ENCODE measurements at regions not wholly inside any gene's neighbourhood (a gene's known extent, or its start where the extent isn't known, plus 50 kb on each side); places are given as distances from the start of the nearest gene placed in this dataset.

- no peak for DNase-seq (ENCODE audit: low read depth)
- no peak overlapping the region for H3K4me3 ChIP-seq (ENCODE audit: low read depth, low read length)
Observed at GRCh38 chr11:33630936-33631748, 69.5 kb downstream of the C11orf91 start.

GRCh38 chr11:33624083-33624482, 76.5 kb downstream of the C11orf91 start:
- no peak for DNase-seq (ENCODE audit: low read depth)
- no peak for TF ChIP-seq CTCF (conservative IDR thresholded peaks at IDR 0.05; ENCODE audit: low read depth, low read length)
- H3K4me3 ChIP-seq (ENCODE audit: low read depth, low read length), result no peak overlapping the region

More at GRCh38 chr11:33630936-33631748, 69.5 kb downstream of the C11orf91 start:
- no peak for TF ChIP-seq CTCF (conservative IDR thresholded peaks at IDR 0.05; ENCODE audit: low read depth, low read length)

GRCh38 chr11:33622806-33623205, 77.8 kb downstream of the C11orf91 start:
- TF ChIP-seq CTCF (conservative IDR thresholded peaks at IDR 0.05; ENCODE audit: low read depth, low read length), result no peak
- H3K4me3 ChIP-seq (ENCODE audit: low read depth, low read length), result no peak overlapping the region
- DNase-seq (ENCODE audit: low read depth), result no peak

GRCh38 chr11:33622186-33622585, 78.4 kb downstream of the C11orf91 start:
- H3K4me3 ChIP-seq (ENCODE audit: low read depth, low read length), result no peak overlapping the region
- DNase-seq (ENCODE audit: low read depth), result no peak
- TF ChIP-seq CTCF (conservative IDR thresholded peaks at IDR 0.05; ENCODE audit: low read depth, low read length), result no peak

- peak; percentile 26 for DNase-seq (ENCODE audit: low read depth)
- no peak for TF ChIP-seq CTCF (conservative IDR thresholded peaks at IDR 0.05; ENCODE audit: low read depth, low read length)
- H3K4me3 ChIP-seq (ENCODE audit: low read depth, low read length), result no peak overlapping the region
Observed at GRCh38 chr11:33620423-33621171, 80.0 kb downstream of the C11orf91 start.

- TF ChIP-seq CTCF (conservative IDR thresholded peaks at IDR 0.05; ENCODE audit: low read depth, low read length), result no peak
- DNase-seq (ENCODE audit: low read depth), result no peak
- no peak overlapping the region for H3K4me3 ChIP-seq (ENCODE audit: low read depth, low read length)
Observed at GRCh38 chr11:33618956-33619355, 81.7 kb downstream of the C11orf91 start.
